B cell (primary cell): ENCODE measurements at regions not wholly inside any gene's neighbourhood (a gene's known extent, or its start where the extent isn't known, plus 50 kb on each side); places are given as distances from the start of the nearest gene placed in this dataset.

Experiments
- EZH2 ChIP-seq: IDR thresholded peaks from 2 replicates; pipeline ENCODE4 v1.6.1; 2012; ENCODE audit warnings: borderline replicate concordance, low read depth, mild to moderate bottlenecking, moderate library complexity, low read length; ENCODE audit not compliant: insufficient read depth, poor library complexity, severe bottlenecking
- TF ChIP-seq, protein P1 (sequence below): fragments of 200-600 bp; IDR thresholded peaks from one replicate; pipeline ENCODE4 v1.8.0; 2022; ENCODE audit warnings: antibody characterized with exemption, mild to moderate bottlenecking

DNA sequence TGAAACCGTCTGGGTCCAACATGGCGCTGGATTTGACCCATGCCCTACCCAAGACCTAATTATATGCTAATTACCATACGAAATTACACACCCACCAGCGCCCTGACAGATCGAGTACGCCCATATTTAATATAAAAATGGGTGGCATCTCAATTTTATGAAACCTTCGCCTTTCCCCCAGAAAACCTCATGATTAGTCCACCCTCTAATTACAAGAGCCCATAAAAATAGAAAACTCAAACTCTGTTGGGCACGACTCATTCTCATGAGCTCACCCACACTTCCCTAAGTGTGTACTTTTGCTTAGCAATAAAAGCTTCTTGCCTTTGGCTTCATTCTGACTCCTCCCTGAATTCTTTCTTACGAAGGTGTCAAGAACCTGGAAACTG, 136.4 kb downstream of the OR2B2 start:
- TF ChIP-seq, protein P1, sequence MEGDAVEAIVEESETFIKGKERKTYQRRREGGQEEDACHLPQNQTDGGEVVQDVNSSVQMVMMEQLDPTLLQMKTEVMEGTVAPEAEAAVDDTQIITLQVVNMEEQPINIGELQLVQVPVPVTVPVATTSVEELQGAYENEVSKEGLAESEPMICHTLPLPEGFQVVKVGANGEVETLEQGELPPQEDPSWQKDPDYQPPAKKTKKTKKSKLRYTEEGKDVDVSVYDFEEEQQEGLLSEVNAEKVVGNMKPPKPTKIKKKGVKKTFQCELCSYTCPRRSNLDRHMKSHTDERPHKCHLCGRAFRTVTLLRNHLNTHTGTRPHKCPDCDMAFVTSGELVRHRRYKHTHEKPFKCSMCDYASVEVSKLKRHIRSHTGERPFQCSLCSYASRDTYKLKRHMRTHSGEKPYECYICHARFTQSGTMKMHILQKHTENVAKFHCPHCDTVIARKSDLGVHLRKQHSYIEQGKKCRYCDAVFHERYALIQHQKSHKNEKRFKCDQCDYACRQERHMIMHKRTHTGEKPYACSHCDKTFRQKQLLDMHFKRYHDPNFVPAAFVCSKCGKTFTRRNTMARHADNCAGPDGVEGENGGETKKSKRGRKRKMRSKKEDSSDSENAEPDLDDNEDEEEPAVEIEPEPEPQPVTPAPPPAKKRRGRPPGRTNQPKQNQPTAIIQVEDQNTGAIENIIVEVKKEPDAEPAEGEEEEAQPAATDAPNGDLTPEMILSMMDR = no peak
- no peak for TF ChIP-seq EZH2
